ENCODE measurements at regions not wholly inside any gene's neighbourhood (a gene's known extent, or its start where the extent isn't known, plus 50 kb on each side); places are given as distances from the start of the nearest gene placed in this dataset.

GRCh38 chr7:112981966-112982365 is 104.7 kb downstream of the GPR85 start (continued):
- TF ChIP-seq CHD7 (IDR thresholded peaks at IDR 0.05; ENCODE audit: insufficient replicate concordance, low read length) (no peak), TBP (IDR thresholded peaks at IDR 0.05; ENCODE audit: low read depth, low read length) (no peak), RNF2 (IDR thresholded peaks at IDR 0.05; ENCODE audit: borderline replicate concordance, low read depth, low read length, missing control alignments, poor library complexity, severe bottlenecking) (no peak), SIX5 (IDR thresholded peaks at IDR 0.05; ENCODE audit: low read depth, low read length) (no peak), KDM1A (IDR thresholded peaks at IDR 0.05; ENCODE audit: borderline replicate concordance, low read length) (no peak), CREB1 (IDR thresholded peaks at IDR 0.05) (no peak), EZH2 (IDR thresholded peaks at IDR 0.05; ENCODE audit: low read depth, low read length, severe bottlenecking) (no peak)
- TF ChIP-seq, protein P1, sequence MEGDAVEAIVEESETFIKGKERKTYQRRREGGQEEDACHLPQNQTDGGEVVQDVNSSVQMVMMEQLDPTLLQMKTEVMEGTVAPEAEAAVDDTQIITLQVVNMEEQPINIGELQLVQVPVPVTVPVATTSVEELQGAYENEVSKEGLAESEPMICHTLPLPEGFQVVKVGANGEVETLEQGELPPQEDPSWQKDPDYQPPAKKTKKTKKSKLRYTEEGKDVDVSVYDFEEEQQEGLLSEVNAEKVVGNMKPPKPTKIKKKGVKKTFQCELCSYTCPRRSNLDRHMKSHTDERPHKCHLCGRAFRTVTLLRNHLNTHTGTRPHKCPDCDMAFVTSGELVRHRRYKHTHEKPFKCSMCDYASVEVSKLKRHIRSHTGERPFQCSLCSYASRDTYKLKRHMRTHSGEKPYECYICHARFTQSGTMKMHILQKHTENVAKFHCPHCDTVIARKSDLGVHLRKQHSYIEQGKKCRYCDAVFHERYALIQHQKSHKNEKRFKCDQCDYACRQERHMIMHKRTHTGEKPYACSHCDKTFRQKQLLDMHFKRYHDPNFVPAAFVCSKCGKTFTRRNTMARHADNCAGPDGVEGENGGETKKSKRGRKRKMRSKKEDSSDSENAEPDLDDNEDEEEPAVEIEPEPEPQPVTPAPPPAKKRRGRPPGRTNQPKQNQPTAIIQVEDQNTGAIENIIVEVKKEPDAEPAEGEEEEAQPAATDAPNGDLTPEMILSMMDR (IDR thresholded peaks at IDR 0.05; ENCODE audit: control extremely low read depth in 1 of 3, insufficient read depth in 1 of 3, low read depth in 1 of 3, low read length in 3 of 3), result no peak
